ENCODE measurements at regions not wholly inside any gene's neighbourhood (a gene's known extent, or its start where the extent isn't known, plus 50 kb on each side); places are given as distances from the start of the nearest gene placed in this dataset.

DNA sequence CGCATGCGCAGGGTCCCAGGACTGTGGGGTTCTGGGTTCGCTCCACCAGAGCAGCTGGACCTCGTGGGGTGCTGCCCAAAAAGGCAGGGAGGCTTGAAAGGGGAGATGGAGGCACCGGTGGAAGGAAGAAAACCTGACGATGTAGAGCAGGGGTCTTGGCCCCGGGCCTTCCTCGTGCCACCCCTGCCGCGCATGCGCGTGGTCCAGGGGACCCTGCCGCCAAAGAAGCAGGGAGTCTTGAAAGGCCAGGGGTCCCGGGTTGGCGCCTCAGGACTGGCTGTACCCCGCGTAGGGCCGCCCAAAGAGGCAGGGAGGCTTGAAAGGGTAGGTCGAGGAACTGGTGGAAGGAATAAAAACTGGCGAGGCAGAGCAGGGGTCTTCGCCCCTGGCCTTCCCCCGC is 321.0 kb downstream of the ALG10 start:
- TF ChIP-seq CTCF (IDR thresholded peaks at IDR 0.05; ENCODE audit: borderline replicate concordance, control extremely low read depth, extremely low read depth, insufficient read depth, missing control alignments) = no peak
- in situ Hi-C loops (cut with MboI; ENCODE audit: low sequenced_read_pairs, unreplicated experiment) = no loop called here
- no peak for DNase-seq (ENCODE audit: low spot score)

- in situ Hi-C loops (cut with MboI; ENCODE audit: low sequenced_read_pairs, unreplicated experiment) = no loop called here
- no peak for DNase-seq (ENCODE audit: low spot score)
- no peak for TF ChIP-seq CTCF (IDR thresholded peaks at IDR 0.05; ENCODE audit: borderline replicate concordance, control extremely low read depth, extremely low read depth, insufficient read depth, missing control alignments)
Measured at GRCh38 chr12:34343766-34344165, 321.5 kb downstream of the ALG10 start.

GRCh38 chr12:34344851-34345522 is 322.7 kb downstream of the ALG10 start:
- no peak for TF ChIP-seq CTCF (IDR thresholded peaks at IDR 0.05; ENCODE audit: borderline replicate concordance, control extremely low read depth, extremely low read depth, insufficient read depth, missing control alignments)
- in situ Hi-C loops (cut with MboI; ENCODE audit: low sequenced_read_pairs, unreplicated experiment) = no loop called here
- DNase-seq (ENCODE audit: low spot score) = no peak

GRCh38 chr12:34345801-34346200 is 323.5 kb downstream of the ALG10 start:
- in situ Hi-C loops (cut with MboI; ENCODE audit: low sequenced_read_pairs, unreplicated experiment) = no loop called here
- DNase-seq (ENCODE audit: low spot score) = no peak

GRCh38 chr12:34346372-34347034 is 324.2 kb downstream of the ALG10 start:
- no peak for DNase-seq (ENCODE audit: low spot score)
- no peak for TF ChIP-seq CTCF (IDR thresholded peaks at IDR 0.05; ENCODE audit: borderline replicate concordance, control extremely low read depth, extremely low read depth, insufficient read depth, missing control alignments)
- in situ Hi-C loops (cut with MboI; ENCODE audit: low sequenced_read_pairs, unreplicated experiment) = no loop called here

More at GRCh38 chr12:34345801-34346200, 323.5 kb downstream of the ALG10 start:
- no peak for TF ChIP-seq CTCF (IDR thresholded peaks at IDR 0.05; ENCODE audit: borderline replicate concordance, control extremely low read depth, extremely low read depth, insufficient read depth, missing control alignments)

DNA sequence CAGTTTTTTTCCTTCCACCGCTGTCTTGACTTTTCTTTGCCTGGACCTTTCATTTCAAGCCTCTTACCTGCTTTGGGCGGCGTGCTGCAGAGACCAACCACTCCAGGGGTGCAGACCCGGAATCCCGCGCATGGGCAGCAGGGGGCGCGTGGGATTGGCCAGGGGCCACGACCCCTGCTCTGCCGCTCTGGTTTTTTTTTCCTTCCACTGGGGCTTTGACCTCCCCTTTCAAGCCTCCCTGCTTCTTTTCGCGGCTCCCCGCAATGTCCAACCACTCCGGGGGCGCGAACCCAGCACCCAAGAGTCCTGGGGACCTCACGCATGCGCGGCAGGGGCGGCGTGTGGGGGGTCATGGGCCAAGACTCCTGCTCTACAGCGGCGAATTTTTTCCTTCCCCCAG is 325.1 kb downstream of the ALG10 start:
- in situ Hi-C loops (cut with MboI; ENCODE audit: low sequenced_read_pairs, unreplicated experiment) = no loop called here
- no peak for TF ChIP-seq CTCF (IDR thresholded peaks at IDR 0.05; ENCODE audit: borderline replicate concordance, control extremely low read depth, extremely low read depth, insufficient read depth, missing control alignments)
- no peak for DNase-seq (ENCODE audit: low spot score)
